Ovary (tissue), 7 donors: ENCODE measurements at regions not wholly inside any gene's neighbourhood (a gene's known extent, or its start where the extent isn't known, plus 50 kb on each side); places are given as distances from the start of the nearest gene placed in this dataset.
"Not testable (repeated sequence)": the region's sequence is repeated elsewhere in the genome, so short reads cannot be mapped to it uniquely, and the experiment has no call there.

Experiments
- DNase-seq, 5 donors: peaks; one replicate each; pipeline ENCODE4 v3.0.0-alpha.2; 2019 to 2020
- H3K27ac ChIP-seq, 2 donors: fragments of 200-600 bp; one replicate each; pipeline versions ENCODE4 v1.5.1 to v1.8.0; 2019 to 2022
- H3K27me3 ChIP-seq: fragments of 200-600 bp; one replicate; pipeline ENCODE4 v1.8.0; 2022
- H3K36me3 ChIP-seq: fragments of 200-600 bp; sonication (generic); one replicate; pipeline ENCODE4 v1.5.1; 2019
- H3K4me1 ChIP-seq: one replicate; pipeline ENCODE4 v1.8.1; 2013; ENCODE audit warnings: mild to moderate bottlenecking, moderate library complexity; ENCODE audit not compliant: insufficient read depth
- H3K4me3 ChIP-seq: fragments of 200-600 bp; sonication (generic); one replicate; pipeline ENCODE4 v1.5.1; 2017
- H3K9me3 ChIP-seq, 2 donors: fragments of 200-600 bp in 1 of 2; sonication (generic) in 1 of 2; one replicate each; pipeline versions ENCODE4 v1.5.1 to v1.8.1; 2013 to 2019; ENCODE audit warnings: mild to moderate bottlenecking in 1 of 2, moderate library complexity in 1 of 2
- EP300 ChIP-seq: sonication (generic); formaldehyde crosslinking; IDR thresholded peaks from one replicate; pipeline ENCODE4 v1.6.1; 2017; ENCODE audit warnings: antibody characterized with exemption
- POLR2A ChIP-seq: fragments of 450-650 bp; IDR thresholded peaks from one replicate; pipeline ENCODE4 v1.6.1; 2017; ENCODE audit warnings: antibody characterized with exemption, mild to moderate bottlenecking, moderate library complexity
- WGBS, 3 donors: extraction: QIAGEN DNeasy Blood & Tissue Kit in 1 of 3; methylation state at CpG; one replicate each; pipeline versions ENCODE4 v1.1.5 to v1.1.7; 2013 to 2017; 5-methylcytosine and 5-hydroxymethylcytosine counted together
- intact Hi-C, 4 donors: fragments of 100-400 bp; cut with DNase I; formaldehyde crosslinking; loops; one replicate each; pipeline versions ENCODE4 v1.11.0 to v1.15.1; 2022 to 2023
- TF ChIP-seq, protein P1 (sequence below), 3 donors: fragments of 450-650 bp in 2 of 3; fragments of 200-600 bp in 1 of 3; IDR thresholded peaks; one replicate each; pipeline versions ENCODE4 v1.5.1 to v1.8.0; 2016 to 2022; ENCODE audit warnings: antibody characterized with exemption in 3 of 3, mild to moderate bottlenecking in 1 of 3
- donor health status: DM: no; HTN: no; CAD: no; lungs with moderate emphysema.
- donor health status: DM: no; HTN: no; CAD: no.
- donor health status: Bipolar disorder and iron deficiency.
- donor health status: DM: no; HTN: no; CAD: no.
- donor health status: DM: yes; HTN: yes; CAD: no.

DNA sequence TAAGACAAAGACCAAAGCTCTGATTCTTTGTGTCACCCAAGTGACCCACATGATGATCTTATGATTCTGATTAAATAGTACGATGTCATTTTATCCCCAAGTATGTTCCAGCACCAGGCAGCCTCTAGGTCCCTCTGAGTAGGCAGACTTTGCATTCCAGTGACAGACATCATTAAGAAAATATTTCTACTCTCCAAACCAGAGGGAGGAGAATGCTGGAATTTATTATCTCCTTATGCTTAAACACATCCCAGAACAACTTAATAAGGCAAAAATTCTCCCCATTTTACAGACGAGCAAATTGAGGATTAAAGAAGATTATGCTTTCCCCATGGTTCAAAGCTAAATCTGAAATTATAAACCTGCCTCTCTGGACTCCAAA, 192.8 kb upstream of the CDH11 start:
- 45 to 52% (median 50%) methylated on average over 2 of the region's 2 CpGs for WGBS, 3 donors
- no peak overlapping the region for H3K27ac ChIP-seq
- intact Hi-C loops, result no loop called here

DNA sequence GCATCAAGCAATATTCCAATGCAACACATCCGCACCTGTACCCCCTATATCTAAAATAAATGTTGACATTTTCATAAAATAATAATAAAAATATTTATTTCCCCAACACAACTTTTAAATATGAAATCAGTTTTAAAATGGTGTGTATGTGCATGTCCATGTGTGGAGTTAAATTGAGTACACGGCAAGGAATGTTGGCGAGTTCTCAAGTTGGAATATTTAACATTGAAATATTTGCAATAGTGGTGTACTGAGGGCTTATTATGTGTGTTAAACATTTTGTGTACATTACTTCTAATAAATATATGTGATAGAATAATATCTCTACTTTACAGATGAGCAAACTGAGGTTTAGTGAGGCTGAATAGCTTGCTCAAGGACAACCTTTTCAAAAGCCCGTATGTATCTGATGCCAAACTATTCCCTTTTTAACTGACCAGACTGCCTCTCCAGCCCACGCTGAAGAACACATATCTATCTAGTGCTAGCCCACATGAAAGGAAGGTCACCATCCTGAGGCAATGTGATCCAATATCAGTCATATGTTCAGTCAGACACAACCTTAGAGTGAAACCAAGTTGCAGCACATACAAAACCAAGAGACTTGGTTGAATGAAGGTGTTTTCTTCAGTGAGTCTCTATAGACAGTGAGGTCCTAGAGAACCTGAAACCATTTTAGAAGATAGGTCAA, 192.2 kb upstream of the CDH11 start:
- H3K27ac ChIP-seq, result no peak overlapping the region
- intact Hi-C loops, result no loop called here
- H3K36me3 ChIP-seq, result no peaks in the 10 kb centered on the region
- peaks cover 10% of the 10 kb centered on the region for H3K4me1 ChIP-seq
- no peak overlapping the region for H3K4me3 ChIP-seq
- DNase-seq, result no peak
- no peaks in the 10 kb centered on the region for H3K9me3 ChIP-seq
- no peaks in the 10 kb centered on the region for H3K27me3 ChIP-seq
- WGBS, 3 donors, result 67 to 73% (median 68%) methylated on average over 5 of the region's 5 CpGs
- TF ChIP-seq POLR2A (no peak), EP300 (no peak)
- TF ChIP-seq, protein P1, sequence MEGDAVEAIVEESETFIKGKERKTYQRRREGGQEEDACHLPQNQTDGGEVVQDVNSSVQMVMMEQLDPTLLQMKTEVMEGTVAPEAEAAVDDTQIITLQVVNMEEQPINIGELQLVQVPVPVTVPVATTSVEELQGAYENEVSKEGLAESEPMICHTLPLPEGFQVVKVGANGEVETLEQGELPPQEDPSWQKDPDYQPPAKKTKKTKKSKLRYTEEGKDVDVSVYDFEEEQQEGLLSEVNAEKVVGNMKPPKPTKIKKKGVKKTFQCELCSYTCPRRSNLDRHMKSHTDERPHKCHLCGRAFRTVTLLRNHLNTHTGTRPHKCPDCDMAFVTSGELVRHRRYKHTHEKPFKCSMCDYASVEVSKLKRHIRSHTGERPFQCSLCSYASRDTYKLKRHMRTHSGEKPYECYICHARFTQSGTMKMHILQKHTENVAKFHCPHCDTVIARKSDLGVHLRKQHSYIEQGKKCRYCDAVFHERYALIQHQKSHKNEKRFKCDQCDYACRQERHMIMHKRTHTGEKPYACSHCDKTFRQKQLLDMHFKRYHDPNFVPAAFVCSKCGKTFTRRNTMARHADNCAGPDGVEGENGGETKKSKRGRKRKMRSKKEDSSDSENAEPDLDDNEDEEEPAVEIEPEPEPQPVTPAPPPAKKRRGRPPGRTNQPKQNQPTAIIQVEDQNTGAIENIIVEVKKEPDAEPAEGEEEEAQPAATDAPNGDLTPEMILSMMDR (IDR thresholded peaks at IDR 0.05), result no peak

More for the DNA sequence above, 192.8 kb upstream of the CDH11 start:
- Histone ChIP-seq H3K9me3 (no peaks in the 10 kb centered on the region), H3K27me3 (no peaks in the 10 kb centered on the region), H3K4me3 (no peak overlapping the region), H3K36me3 (no peaks in the 10 kb centered on the region), H3K4me1 (peaks cover 8% of the 10 kb centered on the region)
- DNase-seq, result no peak
- TF ChIP-seq, protein P1 (IDR thresholded peaks at IDR 0.05), result no peak
- TF ChIP-seq EP300 (no peak), POLR2A (no peak)

DNA sequence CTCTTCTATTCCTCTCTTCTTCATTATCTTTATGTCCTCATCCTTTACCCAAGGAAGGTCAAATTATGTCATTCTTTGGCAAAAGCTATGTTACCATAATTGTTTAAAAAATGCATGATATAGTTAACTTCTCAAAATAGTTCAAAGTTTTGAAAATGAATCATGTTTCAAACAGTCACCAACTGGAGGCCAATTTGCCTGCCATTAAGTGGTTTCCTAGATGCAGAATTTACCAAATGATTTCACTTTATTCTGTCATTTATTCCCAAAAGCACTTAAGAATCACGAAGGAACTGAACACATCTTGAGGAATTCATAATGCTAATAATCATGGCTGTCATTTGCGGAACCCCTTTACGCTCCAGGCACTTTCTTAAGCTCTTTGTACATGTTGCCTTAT, 190.9 kb upstream of the CDH11 start:
- Histone ChIP-seq H3K4me3 (no peak overlapping the region), H3K4me1 (peaks cover 10% of the 10 kb centered on the region), H3K27me3 (no peaks in the 10 kb centered on the region), H3K9me3 (no peaks in the 10 kb centered on the region), H3K36me3 (no peaks in the 10 kb centered on the region), H3K27ac (no peak overlapping the region)
- DNase-seq, result no peak
- TF ChIP-seq, protein P1 (IDR thresholded peaks at IDR 0.05), result no peak
- TF ChIP-seq POLR2A (no peak), EP300 (no peak)
- intact Hi-C loops, result no loop called here
- 69 to 88% (median 80%) methylated on average over 3 of the region's 3 CpGs for WGBS, 3 donors

DNA sequence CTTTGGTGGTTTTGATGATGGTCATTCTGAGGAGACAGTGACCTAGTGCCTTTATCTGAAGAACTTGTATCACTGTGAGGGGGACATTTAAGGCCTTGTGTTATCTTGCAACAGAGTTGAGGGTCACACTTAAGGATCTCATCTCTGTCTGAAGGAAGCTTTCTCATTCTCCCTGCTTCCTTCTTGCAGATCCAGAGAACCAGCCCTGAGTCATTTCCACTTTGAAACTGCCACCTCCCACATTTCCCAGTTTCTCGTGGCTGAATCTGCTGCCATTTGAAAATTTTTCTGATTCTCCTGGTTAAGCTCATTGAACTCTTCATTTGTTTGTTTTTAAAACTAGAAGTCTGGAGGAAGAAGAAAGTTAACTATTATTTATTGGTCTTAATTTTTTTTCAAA, 190.2 kb upstream of the CDH11 start:
- no peak for TF ChIP-seq POLR2A
- TF ChIP-seq, protein P1 (IDR thresholded peaks at IDR 0.05), result no peak
- TF ChIP-seq EP300, result no peak
- 7 to 27% (median 21%) methylated on average over 1 of the region's 1 CpG for WGBS, 3 donors
- H3K4me3 ChIP-seq, result no peak overlapping the region
- no peaks in the 10 kb centered on the region for H3K36me3 ChIP-seq
- no peak overlapping the region for H3K27ac ChIP-seq
- H3K4me1 ChIP-seq, result peaks cover 10% of the 10 kb centered on the region
- DNase-seq, result no peak
- H3K27me3 ChIP-seq, result no peaks in the 10 kb centered on the region
- intact Hi-C loops, result no loop called here
- no peaks in the 10 kb centered on the region for H3K9me3 ChIP-seq

DNA sequence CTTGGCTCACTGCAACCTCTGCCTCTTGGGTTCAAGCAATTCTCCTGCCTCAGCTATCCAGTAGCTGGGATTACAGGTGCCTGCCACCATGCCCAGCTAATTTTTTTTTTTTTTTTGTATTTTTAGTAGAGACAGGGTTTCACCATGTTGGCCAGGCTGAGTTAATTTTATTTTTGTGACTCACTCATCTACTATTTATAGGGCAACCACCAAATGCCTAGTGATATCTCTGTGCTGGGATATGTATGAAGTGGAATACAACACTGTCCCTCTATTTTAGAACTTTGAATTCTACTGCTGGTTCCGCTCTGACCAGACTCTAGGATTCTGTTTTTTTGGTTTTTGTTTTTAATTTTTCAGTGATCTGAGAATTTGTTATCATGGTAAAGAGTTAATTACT, 188.6 kb upstream of the CDH11 start:
- DNase-seq, H3K27me3 ChIP-seq, H3K9me3 ChIP-seq, H3K4me1 ChIP-seq, intact Hi-C loops, H3K27ac ChIP-seq, H3K4me3 ChIP-seq, H3K36me3 ChIP-seq: not testable (repeated sequence)
- WGBS, 3 donors, result 83 to 93% (median 91%) methylated on average over 1 of the region's 1 CpG
